Thoracic aorta (tissue), 2 donors: ENCODE measurements at regions not wholly inside any gene's neighbourhood (a gene's known extent, or its start where the extent isn't known, plus 50 kb on each side); places are given as distances from the start of the nearest gene placed in this dataset.

Experiments used
- ATAC-seq: fragments of 150-250 bp; one replicate; pipeline ENCODE4 v1.8.0; 2017; ENCODE audit warnings: low read depth; ENCODE audit not compliant: insufficient number of reproducible peaks, low FRiP score
- DNase-seq: peaks from one replicate; pipeline ENCODE4 v3.0.0-alpha.2; 2020; ENCODE audit warnings: low spot score
- H3K27ac ChIP-seq, 2 donors: fragments of 200-600 bp; sonication (generic); 1 replicate in 1 of 2; 2 replicates in 1 of 2; pipeline ENCODE4 v1.5.1; 2016; ENCODE audit warnings: mild to moderate bottlenecking in 2 of 2, moderate library complexity in 2 of 2
- H3K27me3 ChIP-seq: fragments of 200-600 bp; sonication (generic); replicated peaks from 2 replicates; pipeline ENCODE4 v1.6.0; 2016; ENCODE audit warnings: mild to moderate bottlenecking; ENCODE audit not compliant: insufficient read depth
- H3K36me3 ChIP-seq: fragments of 200-600 bp; sonication (generic); one replicate; pipeline ENCODE4 v1.5.1; 2016
- H3K4me1 ChIP-seq, 2 donors: fragments of 200-600 bp; sonication (generic); 1 replicate in 1 of 2; 2 replicates in 1 of 2; pipeline versions ENCODE4 v1.5.1 to v1.6.0; 2016; ENCODE audit warnings: low read depth in 2 of 2, mild to moderate bottlenecking in 1 of 2; ENCODE audit not compliant: control insufficient read depth in 1 of 2
- H3K4me3 ChIP-seq: fragments of 200-600 bp; sonication (generic); 2 replicates; pipeline ENCODE4 v1.5.1; 2016; ENCODE audit warnings: mild to moderate bottlenecking
- H3K9me3 ChIP-seq: fragments of 200-600 bp; sonication (generic); 2 replicates; pipeline ENCODE4 v1.5.1; 2016
- CTCF ChIP-seq: fragments of 200-600 bp; sonication (generic); IDR thresholded peaks from one replicate; pipeline ENCODE4 v1.5.1; 2019; ENCODE audit warnings: antibody characterized with exemption

- no peak for DNase-seq
- no peaks in the 10 kb centered on the region for H3K36me3 ChIP-seq
- ATAC-seq, result no peak
- TF ChIP-seq CTCF, result no peak
- H3K4me1 ChIP-seq, result no peaks in the 10 kb centered on the region
- no peaks in the 10 kb centered on the region for H3K9me3 ChIP-seq
- H3K27ac ChIP-seq, result no peak overlapping the region
- H3K4me3 ChIP-seq, result no peak overlapping the region
- no peaks in the 10 kb centered on the region for H3K27me3 ChIP-seq
Observed at GRCh38 chr9:81844131-81844567, 84.1 kb upstream of the SPATA31D4 start.

- peaks cover 0 to 8% of the 10 kb centered on the region in 2 donors for H3K4me1 ChIP-seq
- no peak overlapping the region for H3K4me3 ChIP-seq
- no peak for DNase-seq
- ATAC-seq, result no peak
- H3K9me3 ChIP-seq, result no peaks in the 10 kb centered on the region
- H3K36me3 ChIP-seq, result no peaks in the 10 kb centered on the region
- no peak for TF ChIP-seq CTCF
- no peak overlapping the region for H3K27ac ChIP-seq
- no peaks in the 10 kb centered on the region for H3K27me3 ChIP-seq
Observed at GRCh38 chr9:81847181-81847915, 80.9 kb upstream of the SPATA31D4 start.

GRCh38 chr9:81848472-81848871, 79.8 kb upstream of the SPATA31D4 start:
- DNase-seq, result no peak
- peak; percentile 49 for TF ChIP-seq CTCF
- H3K9me3 ChIP-seq, result no peaks in the 10 kb centered on the region
- H3K27me3 ChIP-seq, result no peaks in the 10 kb centered on the region
- H3K27ac ChIP-seq, result no peak overlapping the region
- no peak for ATAC-seq
- no peak overlapping the region for H3K4me3 ChIP-seq
- no peaks in the 10 kb centered on the region for H3K36me3 ChIP-seq
- peaks cover 0 to 8% of the 10 kb centered on the region in 2 donors for H3K4me1 ChIP-seq

- H3K4me1 ChIP-seq, result peaks cover 0 to 8% of the 10 kb centered on the region in 2 donors
- no peak for ATAC-seq
- no peak for DNase-seq
- H3K27me3 ChIP-seq, result no peaks in the 10 kb centered on the region
- H3K36me3 ChIP-seq, result no peaks in the 10 kb centered on the region
- no peak overlapping the region for H3K27ac ChIP-seq
- no peaks in the 10 kb centered on the region for H3K9me3 ChIP-seq
- no peak for TF ChIP-seq CTCF
- no peak overlapping the region for H3K4me3 ChIP-seq
Observed at GRCh38 chr9:81849631-81850259, 78.5 kb upstream of the SPATA31D4 start.

GRCh38 chr9:81850724-81851123, 77.5 kb upstream of the SPATA31D4 start:
- TF ChIP-seq CTCF, result no peak
- no peaks in the 10 kb centered on the region for H3K36me3 ChIP-seq
- no peak overlapping the region for H3K4me3 ChIP-seq
- no peak for DNase-seq
- peaks cover 0 to 8% of the 10 kb centered on the region in 2 donors for H3K4me1 ChIP-seq
- no peak overlapping the region for H3K27ac ChIP-seq
- no peak for ATAC-seq
- no peaks in the 10 kb centered on the region for H3K27me3 ChIP-seq
- no peaks in the 10 kb centered on the region for H3K9me3 ChIP-seq
